Right ventricle myocardium superior (tissue), 1 donor: ENCODE measurements at regions not wholly inside any gene's neighbourhood (a gene's known extent, or its start where the extent isn't known, plus 50 kb on each side); places are given as distances from the start of the nearest gene placed in this dataset.
"Not testable (repeated sequence)": the region's sequence is repeated elsewhere in the genome, so short reads cannot be mapped to it uniquely, and the experiment has no call there.

Source experiments
- ATAC-seq: fragments of 200-7000 bp; cut with Tn5 transposase; one replicate; pipeline ENCODE4 v1.9.1; 2020; ENCODE audit warnings: mild to moderate bottlenecking; ENCODE audit not compliant: poor library complexity
- DNase-seq: peaks from one replicate; pipeline ENCODE4 v3.0.0-alpha.2; 2020
- intact Hi-C: fragments of 100-400 bp; cut with DNase I; formaldehyde crosslinking; loops from one replicate; pipeline ENCODE4 v1.11.2; 2022
- donor health status: DM: no; HTN: yes; CAD: no; lungs with severe emphysema.

DNA sequence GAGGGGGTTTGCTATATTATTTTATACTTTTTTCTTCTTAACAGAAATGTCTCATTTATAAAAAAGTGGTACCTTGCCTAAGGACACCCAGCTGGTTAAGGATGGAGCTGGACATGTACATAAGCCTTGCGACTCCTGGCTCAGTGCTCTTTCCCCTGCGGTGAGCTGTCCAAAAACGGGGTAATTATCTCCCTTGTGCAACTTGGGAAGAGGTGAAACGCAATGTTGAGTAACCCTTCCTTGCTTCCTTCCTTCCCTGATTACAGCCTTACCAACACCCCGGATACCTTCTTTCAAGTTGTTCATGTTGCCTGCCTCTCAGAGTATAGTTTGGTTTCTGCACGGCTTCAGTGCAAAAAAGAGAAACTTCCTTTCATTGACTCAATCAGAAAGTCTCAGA, 94.1 kb upstream of the XYLT1 start:
- ATAC-seq = no peak
- intact Hi-C loops = no loop called here
- DNase-seq = no peak

DNA sequence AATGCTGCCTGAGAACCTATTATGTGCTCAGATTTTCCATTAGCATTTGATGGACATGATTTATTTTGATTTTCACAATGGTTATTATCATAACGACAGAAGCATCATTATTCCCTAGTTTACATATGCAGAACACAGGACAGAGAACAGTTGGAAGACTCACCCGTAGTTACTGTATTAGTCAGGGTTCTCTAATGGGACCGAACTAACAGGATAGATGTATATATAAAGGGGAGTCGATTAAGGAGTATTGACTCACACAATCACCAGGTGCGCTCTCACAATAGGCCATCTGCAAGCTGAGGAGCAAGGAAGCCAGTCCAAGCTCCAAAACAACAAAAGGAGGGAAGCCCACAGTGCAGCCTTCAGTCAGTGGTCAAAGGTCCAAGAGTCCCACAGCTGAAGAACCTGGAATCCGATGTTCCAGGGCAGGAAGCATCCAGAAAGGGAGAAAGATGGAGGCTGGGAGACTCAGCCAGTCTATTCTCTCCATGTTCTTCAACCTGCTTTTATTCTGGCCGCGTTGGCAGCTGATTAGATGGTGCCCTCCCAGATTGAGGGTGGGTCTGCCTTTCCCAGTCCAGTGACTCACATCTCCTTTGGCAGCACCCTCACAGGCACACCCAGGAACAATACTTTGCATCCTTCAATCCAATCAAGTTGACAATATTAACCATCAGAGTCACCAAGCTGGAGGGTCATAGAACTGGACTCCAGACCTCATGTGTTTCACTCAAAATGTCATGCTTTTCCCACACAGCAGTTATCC, 92.7 kb upstream of the XYLT1 start:
- DNase-seq = no peak

DNA sequence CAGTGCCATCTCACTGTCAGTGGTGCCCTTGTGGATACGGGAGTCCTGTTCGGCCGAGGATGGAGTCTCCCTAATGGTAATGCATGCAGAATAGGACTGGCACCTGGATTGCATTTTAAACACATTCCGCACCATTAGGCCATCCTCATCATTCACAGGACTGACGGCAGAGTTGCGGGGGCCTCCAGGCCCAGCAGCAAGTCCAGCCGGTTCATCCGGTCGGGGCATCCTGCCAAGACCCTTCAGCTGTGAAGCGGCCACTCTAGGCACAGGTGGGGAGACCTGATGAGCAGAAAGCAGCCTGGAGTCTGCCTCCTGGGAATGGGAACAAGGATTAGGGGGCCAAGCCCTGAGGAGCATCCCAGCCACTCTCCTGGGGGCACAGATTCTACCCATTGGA, 90.3 kb upstream of the XYLT1 start:
- intact Hi-C loops = no loop called here
- DNase-seq (no peak), ATAC-seq (no peak)

More for the DNA sequence above, 92.7 kb upstream of the XYLT1 start:
- intact Hi-C loops = no loop called here
- ATAC-seq = no peak

DNA sequence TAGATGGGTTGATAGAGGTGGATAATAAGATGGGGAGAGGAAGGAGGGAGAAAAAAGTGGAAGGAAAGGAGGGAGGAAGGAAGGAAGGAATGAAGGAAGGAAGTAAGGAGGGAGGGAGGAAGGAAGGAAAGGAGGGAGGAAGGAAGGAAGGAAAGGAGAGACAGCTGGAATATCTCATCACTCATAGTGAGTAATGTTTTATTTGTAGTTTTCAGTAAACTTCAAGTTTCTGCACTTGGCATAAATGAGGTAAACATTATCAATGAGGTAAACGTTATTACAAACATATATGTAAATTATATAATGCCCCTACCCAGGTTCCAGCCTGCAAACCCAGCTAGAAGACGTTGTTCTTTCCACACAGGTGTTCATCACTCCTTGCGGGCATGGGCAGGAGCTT, 89.8 kb upstream of the XYLT1 start:
- ATAC-seq (no peak), DNase-seq (no peak)
- intact Hi-C loops = no loop called here

DNA sequence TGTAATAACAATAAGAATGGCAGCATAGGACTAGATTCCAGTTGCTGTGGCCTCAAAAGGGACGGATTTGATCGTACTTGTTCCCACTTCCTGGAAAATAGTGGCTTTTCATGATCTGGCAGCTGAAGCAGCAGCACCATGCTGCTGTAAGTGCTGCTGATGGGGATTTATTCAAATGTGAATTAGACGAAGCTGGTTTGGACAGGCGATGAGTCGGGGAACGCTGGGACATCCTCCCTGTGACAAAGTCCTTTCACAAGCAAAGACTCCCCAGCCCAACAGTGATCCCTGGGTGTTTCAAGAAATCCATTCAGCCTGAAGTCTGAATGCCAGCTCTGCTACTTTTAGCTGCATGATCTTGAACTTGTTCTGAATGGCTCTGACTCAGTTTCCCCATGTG, 88.6 kb upstream of the XYLT1 start:
- ATAC-seq (no peak), DNase-seq (no peak)
- intact Hi-C loops = no loop called here

DNA sequence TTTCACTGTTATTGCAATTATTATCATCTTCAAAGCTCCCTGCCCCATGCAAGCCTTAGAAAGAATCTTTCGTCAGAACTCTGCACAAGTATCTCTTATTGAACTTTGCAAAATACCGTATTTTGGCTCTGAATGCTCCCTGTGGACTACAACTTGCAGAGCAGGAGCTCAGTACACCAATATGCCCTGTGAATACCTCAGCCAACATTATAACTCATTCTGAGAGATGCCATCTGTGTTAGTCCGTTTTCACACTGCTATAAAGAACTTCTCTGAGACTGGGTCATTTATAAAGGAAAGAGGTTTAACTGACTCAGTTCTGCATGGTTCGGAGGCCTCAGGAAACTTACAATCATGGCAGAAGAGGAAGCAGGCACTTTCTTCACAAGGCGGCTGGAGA, 87.2 kb upstream of the XYLT1 start:
- DNase-seq = no peak
- no peak for ATAC-seq
- intact Hi-C loops = no loop called here

DNA sequence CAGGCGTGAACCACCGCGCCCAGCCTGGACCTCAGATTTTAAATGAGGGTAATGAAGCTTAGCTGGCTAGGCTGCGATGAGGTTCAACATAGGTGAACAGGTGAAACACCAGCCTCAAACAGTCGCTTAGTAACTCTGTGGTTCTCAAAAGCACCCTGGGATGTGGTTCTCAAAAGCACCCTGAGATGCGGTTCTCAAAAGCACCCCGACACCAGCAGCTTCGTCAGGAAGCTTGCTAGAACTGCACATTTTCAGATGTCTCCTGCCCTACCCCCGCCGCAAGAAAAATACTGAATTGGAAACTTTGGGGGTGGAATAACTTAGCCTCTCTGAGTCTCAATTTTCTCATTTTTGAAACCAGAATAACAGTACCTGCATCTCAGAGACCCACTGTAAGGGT, 86.7 kb upstream of the XYLT1 start:
- no peak for ATAC-seq
- intact Hi-C loops = no loop called here

DNA sequence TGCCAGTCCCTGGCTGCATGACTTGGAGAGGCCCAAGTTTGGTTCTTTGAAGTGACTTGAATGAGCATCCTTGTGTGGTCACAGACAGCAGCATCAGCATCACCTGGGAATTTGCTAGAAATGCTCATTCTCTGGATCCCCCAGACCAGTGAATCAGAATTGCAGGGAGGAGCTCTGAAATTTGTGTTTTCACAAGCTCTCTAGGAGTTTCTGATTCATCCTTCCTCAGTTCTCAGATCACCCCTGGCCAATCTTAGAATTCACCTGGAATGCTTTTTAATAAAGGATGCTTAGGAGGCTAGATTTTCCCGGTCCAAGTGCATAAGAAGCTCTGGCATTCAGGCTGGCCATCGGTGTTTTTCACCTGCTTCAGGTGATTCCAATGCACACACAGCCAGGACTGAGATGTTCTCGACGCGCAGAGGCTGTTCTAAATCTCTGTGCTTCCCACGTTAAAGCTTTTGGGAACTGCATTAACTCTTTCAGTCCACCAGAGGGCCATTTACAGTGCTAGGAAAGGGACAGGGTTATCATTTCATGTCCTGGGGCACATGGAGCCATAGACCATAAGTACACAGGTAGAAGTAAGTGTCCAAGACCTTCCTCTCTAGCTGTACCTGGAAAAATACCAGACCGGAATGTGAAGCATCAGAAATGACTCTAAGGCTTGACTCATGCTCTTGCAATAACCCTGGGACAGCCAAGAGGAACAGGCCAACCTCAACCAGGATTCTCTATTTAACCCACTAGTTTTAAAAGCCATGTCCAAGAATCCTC, 85.7 kb upstream of the XYLT1 start:
- peak; percentile 31 for ATAC-seq
- intact Hi-C loops = no loop called here

More for the DNA sequence above, 86.7 kb upstream of the XYLT1 start:
- DNase-seq = no peak

DNA sequence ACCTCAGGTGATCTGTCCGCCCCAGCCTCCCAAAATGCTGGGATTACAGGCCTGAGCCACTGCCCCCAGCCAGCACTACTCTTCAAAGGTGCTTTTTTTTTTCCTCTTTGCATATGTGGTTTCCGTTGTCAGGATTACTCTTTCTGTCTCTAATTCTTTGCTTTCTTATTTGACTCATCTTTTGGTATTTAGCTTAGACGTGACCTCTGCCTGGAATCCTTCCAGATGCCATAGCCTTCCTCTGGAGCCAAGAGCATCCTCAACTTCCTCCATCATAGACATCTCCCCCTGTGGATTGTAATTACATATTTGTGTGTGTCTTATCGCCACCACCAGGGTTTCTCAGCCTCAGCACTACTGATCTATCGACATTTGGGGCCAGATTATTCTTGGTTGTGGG, 84.4 kb upstream of the XYLT1 start:
- intact Hi-C loops = no loop called here
- DNase-seq (no peak), ATAC-seq (no peak)

More for the DNA sequence above, 85.7 kb upstream of the XYLT1 start:
- DNase-seq = no peak

DNA sequence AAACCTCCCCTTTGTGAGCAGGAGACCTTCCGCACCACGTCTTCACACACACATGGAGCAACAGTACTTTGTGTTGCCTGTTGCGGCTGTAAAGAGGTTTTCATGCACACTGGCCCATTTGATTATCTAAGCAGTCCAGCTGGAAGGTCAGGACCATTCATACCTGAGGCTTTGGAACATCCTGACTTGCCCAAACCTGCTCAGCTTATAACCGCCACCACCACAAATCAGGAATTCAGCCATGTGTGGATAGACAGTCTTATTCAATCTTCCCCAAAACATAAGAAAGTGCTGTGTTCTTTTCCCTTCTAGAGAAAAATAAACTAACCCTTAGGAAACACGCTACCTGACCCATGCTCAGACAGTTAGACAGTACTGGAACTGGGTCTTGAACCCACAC, 81.6 kb upstream of the XYLT1 start:
- intact Hi-C loops = no loop called here
- DNase-seq = no peak
- ATAC-seq = no peak

DNA sequence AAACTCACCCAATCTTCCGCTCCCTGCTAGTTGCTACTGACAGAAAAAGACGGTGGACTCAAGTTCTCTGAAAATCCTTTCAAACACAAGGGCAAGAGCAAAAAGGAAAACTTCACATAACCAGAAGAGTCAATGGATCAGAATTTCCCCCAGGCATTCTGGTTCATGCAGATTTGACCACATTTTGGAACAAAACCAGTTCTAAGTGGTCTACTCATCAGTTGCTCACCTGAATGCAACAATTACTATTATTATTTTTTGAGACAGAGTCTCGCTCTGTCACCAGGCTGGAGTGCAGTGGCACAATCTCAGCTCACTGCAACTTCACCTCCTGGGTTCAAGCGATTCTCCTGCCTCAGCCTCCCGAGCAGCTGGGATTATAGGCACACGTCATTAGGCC, 80.9 kb upstream of the XYLT1 start:
- intact Hi-C loops, ATAC-seq, DNase-seq: not testable (repeated sequence)

DNA sequence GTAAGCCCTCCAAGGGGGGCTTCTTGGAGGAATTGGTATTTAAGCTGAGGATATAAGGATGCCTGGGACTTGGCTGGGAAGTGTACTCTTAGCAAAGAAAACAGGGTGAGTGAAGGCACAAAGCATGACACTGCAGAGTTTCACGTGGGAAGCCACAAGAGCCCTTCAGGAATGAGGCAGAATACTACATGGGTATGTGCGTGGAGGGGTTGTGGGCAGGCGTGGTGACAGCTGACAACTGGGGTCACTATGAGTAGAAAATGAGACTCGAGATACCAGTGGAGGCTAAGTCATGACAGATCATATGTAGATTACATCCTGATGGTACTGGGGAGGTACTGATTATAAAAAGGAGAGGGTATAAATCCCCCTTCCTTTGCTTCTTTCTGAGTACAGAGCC, 78.1 kb upstream of the XYLT1 start:
- intact Hi-C loops = no loop called here
- DNase-seq = no peak
- ATAC-seq = no peak

DNA sequence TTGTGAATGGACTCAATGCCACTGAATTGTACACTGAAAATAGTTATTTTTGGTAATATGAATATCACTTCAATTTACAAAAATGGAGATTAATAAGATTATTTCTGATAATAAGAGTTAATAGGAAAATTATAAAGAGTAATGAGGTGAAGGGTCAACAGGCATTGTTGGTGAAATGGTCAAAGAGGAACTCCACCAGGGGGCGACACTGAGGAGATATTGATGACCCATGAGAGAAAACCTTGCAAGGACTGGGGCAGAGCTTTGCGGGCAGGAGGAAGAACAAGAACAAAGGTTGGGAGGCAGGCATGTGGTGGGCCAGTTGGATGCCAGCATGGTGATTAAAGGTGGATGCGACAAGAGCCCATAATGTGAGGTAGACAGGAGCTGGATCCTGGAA, 74.0 kb upstream of the XYLT1 start:
- no peak for DNase-seq
- ATAC-seq = no peak
- intact Hi-C loops = no loop called here

DNA sequence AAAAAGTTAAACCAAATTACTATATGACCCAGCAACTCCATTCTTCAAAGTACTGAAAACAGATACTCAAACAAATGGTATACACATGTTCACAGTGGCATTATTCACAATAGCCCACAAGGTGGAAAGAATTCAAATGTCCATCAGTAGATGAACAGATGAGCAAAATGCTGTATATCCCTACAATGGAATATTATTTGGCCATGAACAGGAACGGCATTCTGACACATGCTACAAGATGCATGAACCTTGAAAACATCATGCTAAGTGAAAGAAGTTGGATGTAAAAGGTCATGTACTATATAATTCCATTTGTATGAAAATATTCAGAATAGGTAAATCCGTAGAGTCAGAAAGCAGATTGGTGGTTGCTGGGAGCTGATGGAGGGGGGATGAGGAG, 73.5 kb upstream of the XYLT1 start:
- DNase-seq = no peak
- no peak for ATAC-seq
- intact Hi-C loops = no loop called here

DNA sequence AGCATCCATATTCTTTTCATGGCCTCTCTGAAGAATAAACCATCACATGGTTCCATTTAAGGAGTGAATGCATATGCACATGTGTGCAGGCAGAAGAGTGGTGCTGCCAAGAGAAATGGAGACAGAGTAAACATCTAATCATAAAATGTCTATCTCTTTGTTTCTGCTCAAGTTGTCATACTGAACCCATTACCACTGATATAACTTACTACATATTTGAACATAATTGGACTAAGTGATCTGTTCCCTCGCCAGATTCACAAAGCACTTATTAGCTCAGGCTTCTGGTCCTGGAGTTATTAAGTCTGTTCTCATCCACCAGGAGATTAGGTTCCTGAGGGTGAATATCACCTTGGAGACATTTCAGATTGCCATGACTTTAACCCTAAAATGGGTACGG, 72.3 kb upstream of the XYLT1 start:
- intact Hi-C loops = no loop called here
- ATAC-seq (no peak), DNase-seq (no peak)

DNA sequence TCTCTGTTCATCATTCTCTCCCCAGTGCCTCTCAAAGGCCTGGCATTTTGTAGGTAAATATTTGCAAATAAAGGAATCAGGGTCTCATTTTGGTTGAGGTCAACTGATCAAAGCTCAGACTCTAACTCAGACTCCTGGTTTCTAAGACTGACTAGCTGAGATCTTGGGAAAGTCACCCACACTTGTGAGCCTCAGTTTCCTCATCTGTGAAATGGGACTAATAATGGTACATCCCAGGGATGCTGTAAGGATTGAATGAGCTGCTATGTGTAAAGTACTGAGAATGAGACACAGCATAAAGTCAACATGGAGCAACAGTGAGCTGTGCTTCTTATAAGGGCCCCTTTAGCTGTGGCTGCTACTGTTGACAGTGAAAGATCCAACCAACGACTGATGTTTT, 70.6 kb upstream of the XYLT1 start:
- no peak for DNase-seq
- no peak for ATAC-seq
- intact Hi-C loops = no loop called here

DNA sequence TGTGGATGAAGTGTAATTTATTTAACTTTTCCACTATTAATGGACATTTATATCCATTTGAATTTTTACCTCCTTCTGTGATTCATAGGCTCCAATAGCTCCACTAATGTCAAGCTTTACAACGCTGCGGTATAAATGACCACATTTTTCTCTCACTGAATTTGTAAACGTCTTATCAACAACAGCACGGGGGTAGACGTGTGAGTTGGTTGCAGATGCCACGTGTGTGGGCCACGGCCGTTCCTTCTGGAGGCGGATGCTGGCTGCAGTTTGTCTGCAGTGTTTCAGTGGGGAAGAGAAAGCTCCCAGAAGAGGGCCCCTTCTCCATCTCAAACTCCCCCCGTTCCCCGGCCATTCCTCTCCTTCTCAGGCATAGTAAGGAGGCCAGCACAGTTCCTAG, 68.2 kb upstream of the XYLT1 start:
- no peak for ATAC-seq
- DNase-seq = no peak
- intact Hi-C loops = no loop called here

DNA sequence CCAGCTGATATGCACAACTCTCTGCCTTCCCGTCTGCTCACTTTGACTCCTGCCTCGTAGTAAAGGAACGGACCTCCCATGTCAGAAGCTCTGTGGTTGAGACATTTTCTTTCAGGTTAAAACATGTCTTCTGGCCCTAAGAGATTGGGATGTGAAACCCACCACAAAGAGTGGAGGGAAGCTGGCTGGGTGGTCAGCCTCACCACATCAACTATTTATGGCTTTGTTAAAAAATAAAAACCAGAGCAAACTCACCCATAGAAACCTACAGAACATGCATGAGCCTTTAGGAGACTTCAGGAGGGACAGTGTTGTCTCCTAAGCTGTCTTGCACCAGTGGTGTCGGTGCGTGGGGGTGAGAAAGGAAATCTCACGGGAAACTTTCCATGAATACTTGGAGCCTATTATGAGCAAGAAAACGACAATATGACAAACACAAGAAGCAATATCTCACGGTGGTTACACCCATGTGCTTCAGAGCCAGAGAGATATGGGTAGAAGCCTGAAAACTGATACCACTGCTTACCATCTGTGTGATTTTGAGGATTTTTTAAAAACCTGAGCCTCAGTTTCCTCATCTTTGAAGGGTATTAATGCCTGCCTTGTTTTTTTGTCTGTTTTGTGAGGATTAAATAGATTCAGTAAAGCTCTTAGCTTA, 61.7 kb upstream of the XYLT1 start:
- intact Hi-C loops = no loop called here
- no peak for ATAC-seq

DNA sequence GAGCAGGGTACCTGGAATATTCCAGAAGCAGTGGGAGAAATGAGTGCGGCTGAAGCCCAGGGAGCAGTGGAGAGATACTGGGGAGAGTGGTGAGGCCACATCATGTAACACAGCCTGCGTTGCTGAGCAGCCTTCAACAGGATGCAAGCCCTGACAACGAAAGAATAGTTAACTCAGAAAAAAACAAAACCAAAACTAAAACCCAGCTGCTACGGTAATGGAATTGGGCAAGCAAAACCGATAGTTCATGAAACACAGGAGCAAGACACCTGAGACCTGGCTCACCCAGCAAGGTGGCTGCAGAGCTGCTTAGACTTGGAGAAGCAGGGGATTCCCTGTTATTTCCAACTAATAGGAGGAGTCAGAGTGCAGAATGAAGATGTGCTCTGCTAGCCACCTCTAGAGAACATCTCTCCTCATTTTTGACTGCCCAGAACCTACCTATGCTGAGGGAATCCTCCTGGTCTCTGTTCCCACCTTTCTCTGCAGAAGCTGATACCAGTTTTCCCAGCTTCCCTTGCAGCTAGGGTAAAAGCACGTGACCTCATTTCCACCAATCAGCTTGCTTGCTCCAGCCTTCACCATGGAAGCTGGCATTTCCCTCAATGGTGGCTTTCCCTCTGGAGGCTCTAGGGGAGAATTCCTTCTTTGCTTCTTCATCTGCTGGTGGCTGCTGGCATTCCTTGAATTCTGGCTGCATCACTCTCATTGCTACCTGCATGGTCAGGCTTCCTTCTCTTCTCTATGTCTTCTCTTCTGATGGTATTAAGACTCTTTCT, 59.4 kb upstream of the XYLT1 start:
- ATAC-seq (no peak), DNase-seq (no peak)
- intact Hi-C loops = no loop called here

More for the DNA sequence above, 61.7 kb upstream of the XYLT1 start:
- no peak for DNase-seq
